ENCODE measurements at regions not wholly inside any gene's neighbourhood (a gene's known extent, or its start where the extent isn't known, plus 50 kb on each side); places are given as distances from the start of the nearest gene placed in this dataset.

GRCh38 chr5:44486591-44486990, 97.4 kb upstream of the FGF10 start:
- Histone ChIP-seq H3K9me3 (no peaks in the 10 kb centered on the region), H3K27me3 (replicated peaks; ENCODE audit: insufficient read depth) (no peaks in the 10 kb centered on the region), H3K4me3 (no peak overlapping the region), H3K4me1 (replicated peaks) (no peaks in the 10 kb centered on the region), H3K27ac (no peak overlapping the region), H3K36me3 (no peaks in the 10 kb centered on the region)
- no peak for DNase-seq (ENCODE audit: low spot score)
- TF ChIP-seq CTCF (IDR thresholded peaks at IDR 0.05) (no peak), POLR2A (IDR thresholded peaks at IDR 0.05) (no peak), POLR2AphosphoS5 (IDR thresholded peaks at IDR 0.05) (no peak)
- intact Hi-C loops (cut with DNase I), result no loop called here
- 0% methylated on average over 1 of the region's 1 CpG for WGBS

GRCh38 chr5:44454002-44454401, 64.8 kb upstream of the FGF10 start:
- intact Hi-C loops (cut with DNase I), result no loop called here
- Histone ChIP-seq H3K27me3 (replicated peaks; ENCODE audit: insufficient read depth) (no peaks in the 10 kb centered on the region), H3K36me3 (no peaks in the 10 kb centered on the region), H3K4me3 (no peak overlapping the region), H3K27ac (no peak overlapping the region), H3K9me3 (no peaks in the 10 kb centered on the region), H3K4me1 (replicated peaks) (no peaks in the 10 kb centered on the region)
- TF ChIP-seq POLR2AphosphoS5 (IDR thresholded peaks at IDR 0.05) (no peak), POLR2A (IDR thresholded peaks at IDR 0.05) (no peak), CTCF (IDR thresholded peaks at IDR 0.05) (no peak)
- no peak for DNase-seq (ENCODE audit: low spot score)
- WGBS, result 95% methylated on average over 4 of the region's 4 CpGs

GRCh38 chr5:44446399-44446798, 57.2 kb upstream of the FGF10 start:
- H3K36me3 ChIP-seq, result no peaks in the 10 kb centered on the region

GRCh38 chr5:44443172-44443571, 54.0 kb upstream of the FGF10 start:
- intact Hi-C loops (cut with DNase I), result no loop called here
- no peak for TF ChIP-seq POLR2AphosphoS5 (IDR thresholded peaks at IDR 0.05)
- no peak for TF ChIP-seq CTCF (IDR thresholded peaks at IDR 0.05)
- TF ChIP-seq POLR2A (IDR thresholded peaks at IDR 0.05), result no peak
- Histone ChIP-seq H3K27me3 (replicated peaks; ENCODE audit: insufficient read depth) (no peaks in the 10 kb centered on the region), H3K4me3 (no peak overlapping the region), H3K4me1 (replicated peaks) (no peaks in the 10 kb centered on the region), H3K27ac (no peak overlapping the region), H3K36me3 (no peaks in the 10 kb centered on the region), H3K9me3 (no peaks in the 10 kb centered on the region)
- WGBS, result 68% methylated on average over 2 of the region's 2 CpGs
- DNase-seq (ENCODE audit: low spot score), result no peak

More at GRCh38 chr5:44446399-44446798, 57.2 kb upstream of the FGF10 start:
- Histone ChIP-seq H3K27me3 (replicated peaks; ENCODE audit: insufficient read depth) (no peaks in the 10 kb centered on the region), H3K4me3 (no peak overlapping the region), H3K4me1 (replicated peaks) (no peaks in the 10 kb centered on the region), H3K27ac (no peak overlapping the region), H3K9me3 (no peaks in the 10 kb centered on the region)
- DNase-seq (ENCODE audit: low spot score), result no peak
- intact Hi-C loops (cut with DNase I), result no loop called here
- no peak for TF ChIP-seq CTCF (IDR thresholded peaks at IDR 0.05)

- no peaks in the 10 kb centered on the region for H3K27me3 ChIP-seq (replicated peaks; ENCODE audit: insufficient read depth)
- no peak overlapping the region for H3K27ac ChIP-seq
- H3K36me3 ChIP-seq, result no peaks in the 10 kb centered on the region
- no peaks in the 10 kb centered on the region for H3K4me1 ChIP-seq (replicated peaks)
- no peak for DNase-seq (ENCODE audit: low spot score)
- H3K9me3 ChIP-seq, result no peaks in the 10 kb centered on the region
- no peak for TF ChIP-seq POLR2AphosphoS5 (IDR thresholded peaks at IDR 0.05)
- TF ChIP-seq POLR2A (IDR thresholded peaks at IDR 0.05), result no peak
- no peak for TF ChIP-seq CTCF (IDR thresholded peaks at IDR 0.05)
- no peak overlapping the region for H3K4me3 ChIP-seq
- intact Hi-C loops (cut with DNase I), result no loop called here
Observed at GRCh38 chr5:44441460-44441859, 52.2 kb upstream of the FGF10 start.

All from prostate gland (tissue), 2 donors.